ENCODE measurements at regions not wholly inside any gene's neighbourhood (a gene's known extent, or its start where the extent isn't known, plus 50 kb on each side); places are given as distances from the start of the nearest gene placed in this dataset.
"Not testable (repeated sequence)": the region's sequence is repeated elsewhere in the genome, so short reads cannot be mapped to it uniquely, and the experiment has no call there.

DNA sequence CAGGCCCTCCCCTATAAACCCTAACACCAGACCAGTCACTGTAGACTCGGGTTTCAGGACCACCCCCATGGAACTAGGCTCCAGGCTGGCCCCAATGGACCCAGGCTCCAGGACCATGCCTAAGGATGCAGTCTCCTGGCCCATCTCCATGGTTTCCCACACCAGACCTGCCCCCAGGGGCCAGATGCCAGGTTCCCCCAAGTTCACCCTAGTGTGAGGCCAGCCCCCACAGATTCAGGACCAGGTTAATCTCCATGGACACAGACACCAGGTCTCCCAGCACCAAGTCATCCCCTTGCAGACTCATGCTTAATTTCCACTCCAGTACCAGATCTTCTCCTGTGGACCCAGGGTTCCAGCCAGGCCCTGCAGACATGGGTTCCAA lies 103.8 kb upstream of the LANCL2 start:
- DNase-seq = no peak

DNA sequence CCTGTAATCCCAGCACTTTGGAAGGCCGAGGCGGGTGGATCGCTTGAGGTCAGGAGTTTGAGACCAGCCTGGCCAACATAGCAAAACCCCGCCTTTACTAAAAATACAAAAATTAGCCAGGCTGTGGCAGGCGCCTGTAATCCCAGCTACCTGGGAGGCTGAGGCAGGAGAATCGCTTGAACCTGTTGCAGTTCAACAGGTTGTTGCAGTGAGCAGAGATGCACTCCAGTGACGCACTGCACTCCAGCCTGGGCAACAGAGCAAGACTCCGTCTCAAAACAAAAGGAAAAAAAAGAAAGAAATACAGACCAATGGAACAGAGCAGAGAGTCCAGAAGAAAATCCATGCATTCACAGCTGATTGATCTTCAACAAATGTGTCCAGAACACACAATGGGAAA lies 99.8 kb upstream of the LANCL2 start:
- DNase-seq = not testable (repeated sequence)

DNA sequence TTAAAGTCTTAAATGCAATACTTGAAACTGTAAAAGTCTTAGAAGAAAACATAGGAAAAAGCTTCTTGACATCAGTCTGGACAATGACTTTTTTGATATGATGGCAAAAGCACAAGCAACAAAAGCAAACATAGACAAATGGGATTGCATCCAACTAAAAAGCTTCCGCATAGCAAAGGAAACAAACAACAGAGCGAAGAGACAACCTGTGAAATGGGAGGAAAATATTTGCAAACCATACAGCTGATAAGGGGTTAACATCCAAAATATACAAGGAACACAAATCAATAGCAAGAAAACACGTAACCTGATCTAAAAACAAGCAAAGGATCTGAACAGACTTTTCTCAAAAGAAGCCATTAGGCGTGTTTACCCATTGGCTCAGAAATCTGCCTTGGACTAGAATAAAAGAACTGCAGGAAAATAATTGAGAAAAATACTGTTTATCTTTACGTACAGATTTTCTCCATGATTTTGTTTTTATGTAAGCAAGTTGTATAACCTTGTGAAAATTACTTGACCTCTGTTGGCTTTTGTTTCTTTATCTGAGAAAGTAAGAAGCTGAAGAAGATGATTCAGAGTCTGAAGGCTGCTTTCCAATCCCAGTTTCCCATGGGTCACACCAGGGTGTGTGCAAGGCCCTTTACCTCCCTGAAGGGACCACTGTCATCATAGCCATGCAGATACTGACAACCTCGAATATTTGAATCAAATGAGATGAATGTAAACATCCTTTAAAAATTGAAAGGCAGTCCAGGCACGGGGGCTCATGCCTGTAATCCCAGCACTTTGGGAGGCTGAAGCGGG lies 99.1 kb upstream of the LANCL2 start:
- no peak for DNase-seq

DNA sequence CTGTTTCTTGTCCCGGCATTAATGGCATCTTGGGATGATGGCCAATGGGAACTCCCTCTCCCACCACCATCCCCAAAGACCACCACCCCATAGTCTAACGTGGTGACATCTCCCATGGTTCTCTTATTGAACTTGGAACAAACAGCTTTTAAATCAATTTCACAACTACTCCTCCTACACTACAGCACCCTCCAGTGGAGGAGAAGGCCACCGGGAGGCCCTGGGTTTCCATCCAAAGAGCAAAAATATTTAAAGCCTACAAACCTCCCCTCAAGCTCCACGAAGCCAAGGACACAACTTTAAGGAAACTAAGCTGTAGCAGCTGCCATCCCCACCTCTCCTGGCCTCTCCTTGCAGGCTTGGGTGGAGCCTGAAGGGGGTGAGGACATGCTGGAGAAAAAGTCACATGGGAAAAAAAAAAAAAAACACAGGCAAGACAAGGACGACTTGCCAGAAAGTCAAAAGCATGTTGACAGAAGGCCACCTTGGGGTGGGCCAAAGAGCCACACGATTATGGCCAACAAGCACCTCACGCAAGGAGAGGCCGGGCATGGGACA lies 94.0 kb upstream of the LANCL2 start:
- no peak for DNase-seq

DNA sequence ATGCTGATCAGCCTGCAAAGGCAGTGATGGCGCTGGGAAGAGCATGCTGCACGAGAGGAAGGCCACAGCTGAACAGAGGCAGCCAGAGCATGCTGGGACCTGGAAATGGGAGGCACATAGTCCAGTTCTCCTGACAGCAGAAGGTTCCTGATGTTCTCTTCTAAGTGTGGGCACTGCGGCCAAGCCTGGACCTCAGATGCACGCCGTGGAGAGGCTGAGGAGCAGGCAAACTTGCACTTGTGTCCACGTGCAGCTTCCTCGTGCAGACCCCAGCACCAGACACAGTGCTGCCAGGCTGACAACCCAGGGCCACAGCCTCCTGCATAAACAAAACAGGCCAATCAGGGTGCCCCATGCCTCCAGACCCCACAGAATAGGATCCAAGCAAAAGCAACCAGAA lies 93.5 kb upstream of the LANCL2 start:
- DNase-seq = no peak

DNA sequence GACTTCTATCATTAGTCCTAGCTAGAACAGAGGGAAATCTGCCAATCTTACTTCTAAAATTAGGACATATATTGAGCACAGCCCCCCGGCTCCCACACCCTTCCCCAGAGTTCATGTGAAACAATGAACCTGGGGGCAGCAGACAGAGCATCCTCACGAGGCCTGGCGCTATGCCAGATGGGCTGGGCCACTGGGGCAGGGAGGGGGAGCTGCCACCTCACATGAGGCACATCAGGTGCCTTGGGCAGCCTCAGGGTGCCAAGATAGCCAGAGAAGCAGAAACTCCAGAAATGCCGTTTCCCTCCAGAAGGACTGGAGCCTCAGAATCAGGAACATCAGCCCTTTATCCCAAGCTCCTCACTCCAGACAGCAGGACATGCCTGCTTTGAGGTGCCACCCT lies 92.8 kb upstream of the LANCL2 start:
- DNase-seq = no peak

DNA sequence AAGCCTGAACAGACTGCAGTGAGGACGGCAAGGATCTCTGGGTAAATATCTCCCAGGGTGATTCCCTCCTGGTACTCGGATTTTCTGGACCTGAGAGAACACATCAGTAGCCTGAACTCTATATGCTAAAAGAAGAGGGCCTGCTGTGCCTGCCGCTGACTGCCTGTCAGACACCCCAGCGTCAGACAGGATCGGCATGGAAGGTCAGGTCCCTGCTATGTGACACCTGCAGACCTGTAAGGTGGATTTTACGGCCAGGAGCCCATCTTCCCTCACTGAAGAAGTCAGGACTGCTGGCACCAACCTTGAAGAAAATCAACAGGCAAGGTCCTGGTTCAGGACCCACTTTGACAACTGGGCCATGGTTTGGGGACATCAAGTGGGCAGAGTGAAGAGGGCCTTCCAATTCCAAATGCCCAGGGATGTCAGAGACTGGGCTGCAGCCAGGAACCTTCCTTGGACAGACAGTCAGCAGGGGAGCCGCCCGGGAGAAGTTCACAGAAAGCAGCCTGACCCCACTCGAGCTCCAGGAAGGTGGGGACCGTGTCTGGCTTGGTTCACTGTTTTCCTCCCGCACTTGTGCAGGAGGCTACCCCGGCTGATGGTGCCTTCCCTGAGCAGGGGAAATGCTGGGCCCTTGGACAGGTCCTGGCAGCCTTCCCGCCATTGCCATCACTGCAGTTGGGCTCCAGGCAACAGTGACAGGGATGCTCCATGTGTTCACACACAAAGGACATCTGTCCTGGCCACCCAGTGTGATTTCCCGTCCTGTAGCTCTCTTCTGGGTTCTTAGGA lies 91.8 kb upstream of the LANCL2 start:
- DNase-seq = no peak

DNA sequence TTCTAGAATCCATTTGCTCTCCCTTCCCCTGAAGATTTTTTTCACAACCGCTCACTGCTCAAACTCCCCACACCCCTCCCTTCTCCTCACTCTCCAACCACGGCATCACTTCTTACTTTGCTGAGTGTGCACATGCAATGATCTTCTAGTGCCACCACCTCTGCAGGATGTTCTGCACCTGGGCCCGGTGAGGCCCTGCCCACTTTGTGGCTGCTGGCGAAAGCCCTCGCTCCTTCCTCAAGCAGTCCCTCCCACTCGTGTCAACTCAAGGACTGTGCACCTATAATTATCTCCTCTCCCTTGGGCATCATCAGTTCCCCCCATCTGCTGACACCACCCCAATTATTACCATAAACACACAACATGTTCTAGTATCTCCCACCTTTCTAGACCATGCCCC lies 91.0 kb upstream of the LANCL2 start:
- no peak for DNase-seq

DNA sequence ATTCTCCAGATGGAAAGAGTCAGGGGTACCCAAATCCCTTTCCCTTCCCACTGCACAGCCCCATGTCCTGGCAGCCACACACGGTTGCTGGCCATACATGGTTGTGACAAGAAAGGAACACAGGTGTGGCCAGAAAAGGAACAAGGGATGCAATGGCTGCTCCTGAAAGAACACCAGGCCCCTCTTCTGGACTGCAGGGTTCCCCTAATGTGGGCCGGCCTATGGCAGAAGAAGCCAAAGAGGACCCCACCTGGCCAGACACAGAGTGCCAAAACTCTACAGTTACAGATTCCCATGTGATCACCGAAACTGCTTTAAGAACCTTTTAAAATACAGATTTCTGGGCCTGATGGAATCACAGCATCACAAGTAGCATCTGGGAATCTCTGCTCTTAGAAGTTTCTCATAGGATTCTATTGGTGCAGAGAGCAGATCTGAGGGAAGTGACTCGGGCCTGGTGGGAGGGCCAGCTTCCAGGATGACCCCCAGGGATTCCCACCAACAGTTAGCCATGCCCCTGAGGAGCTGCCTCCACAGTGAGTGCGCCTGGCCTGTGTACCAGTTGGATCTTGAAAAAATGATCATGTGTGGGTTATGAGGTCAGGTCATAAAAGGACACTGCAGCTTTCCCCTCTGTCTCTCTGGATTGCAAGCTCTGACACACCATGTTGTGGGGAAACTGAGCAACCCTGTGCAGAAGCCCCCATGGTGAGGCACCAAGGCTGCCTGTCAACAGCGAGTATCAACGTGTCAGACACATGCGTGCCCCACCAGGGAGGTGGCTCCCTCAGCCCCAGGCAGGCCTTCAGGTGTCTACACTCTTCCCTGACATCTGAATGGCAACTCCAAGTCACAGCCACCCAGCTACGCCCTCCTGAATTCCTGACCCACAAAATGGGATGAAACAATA lies 89.6 kb upstream of the LANCL2 start:
- DNase-seq = no peak

DNA sequence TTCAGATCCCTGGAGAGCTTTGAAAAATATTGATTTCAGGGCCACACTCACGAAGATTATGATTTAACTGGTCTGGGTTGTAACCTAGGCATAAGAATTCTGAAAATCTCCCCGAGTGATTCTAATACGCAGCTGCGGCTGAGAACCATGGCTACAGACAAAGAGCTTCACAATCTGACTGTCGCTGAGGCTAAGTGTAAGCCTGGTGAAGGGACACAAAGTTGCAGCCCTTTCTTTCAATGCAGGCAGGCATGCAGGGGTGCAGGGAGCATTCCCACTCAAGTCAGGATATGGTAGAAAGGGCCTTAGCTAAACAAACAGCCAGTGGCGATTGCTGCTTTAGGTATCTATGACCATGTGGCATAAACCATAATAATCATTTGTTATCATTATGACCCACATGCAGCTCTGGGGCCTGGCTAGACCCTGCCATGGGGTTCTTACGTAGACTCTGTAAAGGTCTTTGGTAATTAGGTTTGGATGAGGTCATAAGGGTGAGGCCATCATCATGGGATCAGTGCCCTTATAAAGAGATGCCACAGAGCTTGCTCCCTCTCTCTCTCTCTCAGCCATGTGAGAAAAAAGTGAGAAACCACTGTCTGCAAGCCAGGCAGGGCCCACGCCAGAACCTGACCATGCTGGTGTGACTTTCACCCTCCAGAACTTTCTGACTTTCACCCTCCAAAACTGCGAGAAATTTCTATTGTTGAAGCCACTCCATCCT lies 88.4 kb upstream of the LANCL2 start:
- no peak for DNase-seq

DNA sequence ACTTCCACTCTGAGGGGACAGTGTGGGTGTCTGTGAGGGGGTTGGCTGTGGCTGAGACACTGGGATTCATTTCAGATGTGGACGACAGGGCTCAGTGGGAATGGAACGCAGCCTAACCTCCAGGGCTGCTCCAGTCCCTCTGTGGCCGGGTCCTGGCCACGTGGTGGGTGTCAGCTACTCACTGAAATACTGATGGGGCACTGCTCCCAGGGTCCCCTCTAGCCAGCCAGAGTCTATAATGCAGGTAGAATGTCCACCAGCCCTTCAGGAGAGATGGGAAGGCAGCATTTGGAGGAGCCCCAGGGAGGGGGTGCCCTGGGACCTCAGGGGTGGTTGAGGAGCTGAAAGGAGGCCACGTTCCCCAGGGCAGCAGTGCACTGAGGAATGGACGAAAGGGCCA lies 87.2 kb upstream of the LANCL2 start:
- no peak for DNase-seq

DNA sequence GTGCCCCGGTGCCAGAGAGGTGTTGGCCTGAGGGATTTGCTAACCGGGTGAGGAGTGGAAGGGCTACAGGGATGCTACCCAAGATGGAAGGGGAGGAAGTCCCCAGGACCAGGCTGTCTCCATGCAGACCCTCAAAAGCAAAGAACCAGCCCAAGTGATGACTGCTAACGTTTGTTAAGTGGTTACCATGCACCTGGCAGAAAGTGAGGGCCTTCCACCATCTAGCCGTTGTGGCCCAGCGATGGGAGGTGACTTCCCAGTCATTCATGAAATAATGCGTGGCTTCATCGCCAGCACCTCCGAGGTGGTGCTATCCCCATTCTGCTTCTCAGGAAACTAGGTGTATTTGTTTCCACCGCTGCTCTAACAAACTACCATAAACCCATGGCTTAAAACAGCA lies 86.8 kb upstream of the LANCL2 start:
- DNase-seq = no peak

DNA sequence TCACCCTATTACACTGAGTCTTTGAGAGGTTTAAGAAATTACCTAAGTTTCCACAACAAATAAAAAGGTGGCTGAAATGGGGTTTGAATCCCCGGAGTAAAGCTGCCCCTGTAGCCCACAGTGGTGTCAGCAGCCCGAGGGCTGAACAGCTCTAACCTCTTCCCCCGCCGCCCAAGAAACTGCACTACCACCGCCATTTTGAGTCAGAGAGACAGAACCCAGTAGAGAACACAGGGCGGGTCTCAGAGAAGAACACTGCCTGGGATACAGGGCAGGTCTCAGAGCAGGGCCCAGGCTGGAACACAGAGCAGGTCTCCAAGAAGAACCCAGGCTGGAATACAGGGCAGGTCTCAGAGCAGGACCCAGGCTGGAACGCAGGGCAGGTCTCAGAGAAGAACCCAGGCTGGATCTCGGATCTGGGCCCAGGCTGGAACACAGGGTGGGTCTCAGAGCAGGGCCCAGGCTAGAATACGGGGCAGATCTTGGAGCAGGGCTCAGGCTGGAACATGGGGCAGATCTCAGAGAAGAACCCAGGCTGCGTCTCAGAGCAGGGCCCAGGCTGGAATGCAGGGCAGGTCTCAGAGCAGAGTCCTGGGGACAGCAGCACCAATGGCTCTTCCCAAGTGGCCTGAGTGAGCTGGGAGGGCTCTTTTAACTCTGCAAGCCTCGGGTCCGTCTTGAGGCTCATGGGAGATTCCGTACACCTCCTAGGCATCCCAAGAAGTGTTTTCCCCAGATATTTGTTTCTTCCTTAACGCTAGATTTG lies 85.9 kb upstream of the LANCL2 start:
- no peak for DNase-seq

DNA sequence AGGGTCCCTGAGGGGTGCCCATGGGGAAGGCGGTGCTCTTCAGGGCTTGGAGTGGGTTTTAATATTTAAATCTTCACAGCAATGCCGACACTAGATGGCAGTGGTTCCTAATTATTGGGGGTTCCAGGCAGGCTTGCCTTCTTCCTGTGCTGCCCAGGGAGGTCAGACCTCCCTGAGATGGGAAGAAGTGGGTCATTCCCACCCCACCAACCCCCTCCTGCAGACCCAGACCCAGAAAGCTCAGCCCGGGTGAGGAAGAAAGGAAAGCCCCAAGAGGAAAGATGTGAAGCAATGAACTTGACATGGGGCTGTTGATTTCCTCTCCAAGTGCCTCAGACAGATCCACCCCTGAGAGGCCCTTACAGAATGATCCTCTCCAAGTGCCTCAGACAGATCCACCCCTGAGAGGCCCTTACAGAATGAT lies 85.1 kb upstream of the LANCL2 start:
- DNase-seq = peak; percentile 72

DNA sequence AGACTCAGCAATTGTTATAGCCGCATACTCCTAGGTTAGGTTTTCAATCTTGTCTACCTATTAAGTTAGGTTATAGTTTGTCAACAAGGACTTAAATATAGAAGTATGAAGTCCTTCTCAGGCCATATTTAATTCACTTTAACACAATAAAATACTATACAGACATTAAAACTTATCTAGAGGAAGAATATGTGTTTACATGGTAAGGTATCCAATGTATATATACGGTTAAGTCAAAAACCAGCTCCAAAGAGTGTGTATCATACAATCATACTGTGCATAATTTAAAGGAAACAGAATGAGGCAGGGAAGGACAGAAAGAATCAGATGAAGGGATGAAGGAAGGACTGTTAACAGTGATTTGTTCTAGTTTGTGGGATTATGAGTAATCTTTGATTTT lies 79.5 kb upstream of the LANCL2 start:
- no peak for DNase-seq

DNA sequence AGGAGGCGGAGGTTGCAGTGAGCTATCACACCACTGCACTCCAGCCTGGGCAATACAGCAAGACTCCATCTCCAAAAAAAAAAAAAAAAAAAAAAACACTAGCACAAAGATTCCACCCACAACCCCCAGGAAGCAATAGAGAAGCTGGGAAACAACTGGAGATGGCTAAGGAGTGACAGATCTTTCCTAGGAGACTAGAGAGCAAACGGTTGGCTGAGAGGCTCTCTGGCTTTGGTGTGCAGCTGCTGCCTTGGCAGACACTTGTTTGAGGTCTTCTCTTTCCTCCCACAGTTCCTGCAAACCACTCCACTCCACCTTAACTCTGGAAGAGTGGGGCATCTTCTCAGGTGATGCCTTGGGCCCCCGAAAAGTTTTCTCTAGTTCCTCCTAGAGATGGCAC lies 78.5 kb upstream of the LANCL2 start:
- no peak for DNase-seq

DNA sequence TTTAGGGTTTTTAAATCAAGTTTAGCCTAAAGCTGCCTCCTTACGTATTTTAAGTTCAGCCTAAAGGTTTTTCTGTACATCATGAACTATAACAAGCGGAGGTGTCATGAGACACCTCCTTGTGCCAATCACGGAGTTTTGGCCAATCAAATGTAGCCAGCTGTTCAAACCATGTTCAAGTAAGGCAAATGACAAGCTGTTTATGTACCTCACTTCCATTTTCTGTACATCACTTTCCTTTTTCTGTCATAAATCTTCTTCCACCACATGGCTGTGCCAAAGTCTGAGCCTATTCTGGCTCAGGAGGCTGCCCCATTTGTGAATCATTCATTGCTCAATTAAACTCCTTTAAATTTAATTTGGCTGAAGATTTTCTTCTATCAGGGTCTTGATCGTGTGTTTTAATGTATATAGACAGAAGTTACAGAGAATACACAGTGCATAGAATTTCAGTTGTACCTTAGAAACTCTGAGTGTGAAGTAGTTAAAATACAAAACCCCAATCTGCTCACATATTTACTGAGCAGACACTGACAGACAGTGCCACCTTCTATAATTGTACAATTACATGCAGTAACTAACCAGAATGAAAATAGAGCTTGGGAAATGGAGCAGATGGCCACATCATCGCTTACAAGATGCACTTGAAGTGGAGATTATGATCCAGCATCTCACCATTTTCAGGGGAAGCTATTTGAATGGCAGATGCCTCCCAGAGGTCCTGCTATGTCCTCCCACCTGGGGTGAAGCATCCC lies 76.9 kb upstream of the LANCL2 start:
- no peak for DNase-seq

DNA sequence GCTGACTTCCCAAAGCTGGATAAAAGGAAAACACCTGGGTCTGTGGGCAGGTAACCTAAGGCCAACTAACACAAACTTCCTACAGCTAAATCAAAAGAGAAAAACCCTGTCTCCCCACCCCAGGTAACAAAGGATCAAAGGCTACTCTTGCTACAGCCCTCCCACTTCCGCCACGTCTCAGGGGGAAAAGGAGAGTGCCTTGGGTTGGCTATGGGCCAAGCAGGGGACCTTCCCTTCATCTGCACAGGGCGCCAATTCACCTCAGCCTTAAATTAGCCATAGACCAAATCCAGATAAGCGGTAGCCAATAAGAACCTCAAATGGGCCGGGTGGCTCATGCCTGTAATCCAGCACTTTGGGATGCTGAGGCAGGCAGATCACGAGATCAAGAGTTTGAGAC lies 69.1 kb upstream of the LANCL2 start:
- DNase-seq = no peak

DNA sequence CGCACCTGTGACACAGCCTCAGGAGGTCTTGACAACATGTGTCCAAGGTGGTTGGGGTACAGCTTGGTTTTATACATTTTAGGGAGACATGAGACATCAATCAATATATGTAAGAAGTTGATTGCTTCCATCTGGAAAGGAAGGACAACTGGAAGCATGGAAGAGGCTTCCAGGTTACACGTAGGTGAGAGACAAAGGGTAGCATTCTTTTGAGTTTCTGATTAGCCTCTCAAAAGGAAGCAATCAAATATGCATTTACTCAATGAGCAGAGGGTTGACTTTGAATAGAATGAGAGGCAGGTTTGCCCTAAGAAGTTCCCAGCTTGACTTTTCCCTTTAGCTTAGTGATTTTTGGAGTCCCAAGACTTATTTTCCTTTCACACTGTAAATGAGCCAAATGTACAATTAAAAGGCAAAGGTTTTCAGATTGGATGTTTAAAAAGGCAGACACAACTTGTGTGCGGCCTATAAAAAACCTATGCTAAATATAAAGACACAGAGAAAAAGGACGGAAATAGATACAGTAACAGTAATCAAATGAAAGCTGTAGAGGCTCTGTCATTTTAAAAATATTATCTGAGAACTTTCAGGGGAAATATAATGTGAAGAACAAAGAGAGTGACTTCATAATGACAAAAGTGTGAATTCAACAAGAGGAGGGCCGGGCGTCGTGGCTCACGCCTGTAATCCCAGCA lies 65.7 kb upstream of the LANCL2 start:
- no peak for DNase-seq

DNA sequence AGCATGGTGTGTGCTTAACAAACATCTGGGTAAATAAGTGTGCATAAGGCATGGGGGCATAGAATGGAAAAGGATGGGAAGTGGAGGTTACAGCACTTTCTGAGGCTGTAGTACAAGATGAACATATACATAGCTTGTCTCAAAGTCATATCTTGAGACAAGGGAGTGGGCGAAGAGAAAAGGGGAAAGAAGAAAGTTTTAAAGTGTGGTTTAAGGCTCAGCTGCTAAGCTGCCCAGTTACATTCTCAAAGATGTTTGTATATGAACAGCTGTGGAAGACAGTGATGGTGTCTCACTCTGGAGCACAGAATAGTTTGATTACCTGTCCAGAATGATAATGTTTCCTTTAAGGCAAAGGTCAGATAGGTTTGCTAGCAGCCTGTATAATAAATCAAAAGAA lies 61.9 kb upstream of the LANCL2 start:
- no peak for DNase-seq

Measured in islet precursor cell (in vitro differentiated cells).